NCI-H748 (cell line): ENCODE measurements at regions not wholly inside any gene's neighbourhood (a gene's known extent, or its start where the extent isn't known, plus 50 kb on each side); places are given as distances from the start of the nearest gene placed in this dataset.
"Not testable (repeated sequence)": the region's sequence is repeated elsewhere in the genome, so short reads cannot be mapped to it uniquely, and the experiment has no call there.

Experiments
- DNase-seq: peaks from one replicate; lab custom pipeline; 2025; ENCODE audit not compliant: unreplicated experiment; lab: John Stamatoyannopoulos, UW

GRCh38 chr14:43338713-43339112 is 1168.4 kb downstream of the FSCB start:
- DNase-seq, result no peak

DNA sequence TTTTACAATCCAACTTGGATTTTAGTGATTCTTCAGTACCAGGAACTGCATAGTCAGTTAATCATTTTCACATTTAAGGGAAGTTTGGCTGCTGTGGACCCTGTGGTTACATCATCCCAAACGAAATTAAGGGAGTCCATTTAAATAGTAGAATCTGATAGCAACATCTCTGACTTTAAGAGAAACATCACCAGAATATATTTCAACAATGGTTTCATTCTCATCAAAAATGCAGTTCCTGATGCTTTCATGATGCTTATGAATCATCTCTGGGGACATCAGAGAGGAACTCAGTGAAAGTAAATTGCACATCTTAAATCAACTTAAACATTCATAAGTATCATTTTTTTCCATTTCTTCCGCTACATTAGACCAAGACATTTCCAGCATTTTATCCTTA is 1170.7 kb downstream of the FSCB start:
- DNase-seq, result no peak

DNA sequence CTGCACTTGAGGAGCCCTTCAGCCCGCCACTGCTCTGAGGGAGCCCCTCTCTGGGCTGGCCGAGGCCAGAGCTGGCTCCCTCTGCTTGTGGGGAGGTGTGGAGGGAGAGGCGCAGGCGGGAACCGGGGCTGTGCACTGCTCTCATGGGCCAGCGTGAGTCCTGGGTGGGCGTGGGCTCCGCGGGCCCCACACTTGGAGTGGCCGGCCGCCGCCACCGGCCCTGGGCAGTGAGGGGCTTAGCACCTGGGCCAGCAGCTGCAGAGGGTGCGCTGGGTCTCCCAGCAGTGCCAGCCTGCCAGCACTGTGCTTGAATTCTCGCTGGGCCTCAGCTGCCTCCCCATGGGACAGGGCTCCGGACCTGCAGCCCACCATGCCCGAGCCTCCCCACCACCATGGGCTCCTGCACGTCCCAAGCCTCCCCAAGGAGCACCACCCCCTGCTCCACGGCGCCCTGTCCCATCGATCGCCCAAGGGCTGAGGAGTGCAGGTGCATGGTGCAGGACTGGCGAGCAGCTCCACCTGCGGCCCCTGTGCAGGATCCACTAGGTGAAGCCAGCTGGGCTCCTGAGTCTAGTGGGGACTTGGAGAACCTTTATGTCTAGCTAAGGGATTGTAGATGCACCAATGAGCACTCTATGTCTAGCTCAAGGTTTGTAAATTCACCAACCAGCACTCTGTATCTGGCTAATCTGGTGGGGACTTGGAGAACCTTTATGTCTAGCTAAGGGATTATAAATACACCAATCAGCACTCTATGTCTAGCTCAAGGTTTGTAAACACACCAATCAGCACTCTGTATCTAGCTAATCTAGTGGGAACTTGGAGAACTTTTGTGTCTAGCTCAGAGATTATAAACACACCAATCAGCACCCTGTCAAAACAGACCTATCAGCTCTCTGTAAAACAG is 1180.3 kb downstream of the FSCB start:
- not testable (repeated sequence) for DNase-seq

DNA sequence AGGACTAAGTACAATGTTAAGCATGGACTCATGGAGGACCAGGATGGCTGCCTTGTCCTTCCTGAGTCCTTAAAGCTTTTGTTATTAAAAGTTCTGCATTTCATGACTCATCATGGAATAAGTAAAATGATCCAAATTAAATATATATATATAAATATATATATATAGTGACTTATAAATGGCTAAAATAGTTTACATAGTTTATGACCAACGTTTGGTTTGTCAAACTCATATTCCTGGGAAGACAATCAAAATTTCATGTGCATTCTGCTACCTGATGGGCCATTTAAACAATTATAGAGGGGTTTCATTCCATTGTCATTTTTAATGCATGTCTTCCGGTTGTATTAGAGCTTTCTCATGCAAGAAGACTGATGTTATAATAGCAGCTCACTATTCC is 1190.7 kb downstream of the FSCB start:
- DNase-seq, result no peak

DNA sequence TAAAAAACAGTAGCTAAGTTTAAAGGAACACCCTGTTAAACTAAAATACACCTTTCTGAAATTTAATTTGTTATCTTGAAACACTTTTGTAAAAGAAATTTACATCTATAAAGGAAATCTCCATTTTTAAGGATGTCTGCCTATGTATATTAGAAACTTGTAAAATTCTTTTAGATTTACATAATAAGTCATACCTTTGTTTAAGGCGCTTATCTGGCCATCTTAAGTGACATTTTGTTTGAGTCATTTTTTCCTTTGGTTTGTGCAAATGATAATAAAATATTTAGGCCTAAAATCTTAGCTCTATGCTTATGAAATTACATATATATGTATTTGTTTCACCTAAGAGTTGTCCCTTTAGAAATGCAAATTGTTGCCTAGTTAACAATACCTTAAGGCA is 1193.4 kb downstream of the FSCB start:
- DNase-seq, result no peak

DNA sequence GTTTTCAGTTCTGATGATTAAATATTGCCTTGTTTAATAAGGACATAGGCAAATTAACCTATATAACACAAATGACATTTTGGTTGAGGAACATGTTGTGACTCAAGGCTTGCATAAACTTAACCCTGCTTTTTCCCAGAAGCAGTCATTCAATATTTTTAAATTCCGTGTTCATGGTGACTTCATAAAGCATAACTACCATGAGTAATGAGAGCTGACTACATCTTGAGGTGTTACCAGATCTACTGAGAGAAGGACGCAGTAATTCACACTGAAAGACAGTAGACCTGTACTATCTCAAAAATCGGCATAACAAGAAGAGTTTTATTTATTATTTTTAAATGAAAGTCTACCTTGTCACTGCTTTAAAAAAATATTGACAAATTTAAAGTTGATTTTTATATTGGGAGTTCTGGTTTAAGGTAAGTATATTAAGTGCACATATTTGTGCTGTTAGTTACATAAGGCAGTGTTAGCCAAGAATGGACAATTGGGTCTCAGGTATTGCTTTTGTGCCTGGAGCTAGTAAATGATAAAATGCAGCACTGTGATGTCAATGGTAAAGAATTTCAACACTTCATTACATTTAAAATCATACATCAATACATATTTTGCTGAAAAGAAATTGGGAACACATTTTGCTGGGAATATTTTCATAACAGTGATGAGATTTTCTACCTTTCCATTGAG is 1198.5 kb downstream of the FSCB start:
- no peak for DNase-seq

DNA sequence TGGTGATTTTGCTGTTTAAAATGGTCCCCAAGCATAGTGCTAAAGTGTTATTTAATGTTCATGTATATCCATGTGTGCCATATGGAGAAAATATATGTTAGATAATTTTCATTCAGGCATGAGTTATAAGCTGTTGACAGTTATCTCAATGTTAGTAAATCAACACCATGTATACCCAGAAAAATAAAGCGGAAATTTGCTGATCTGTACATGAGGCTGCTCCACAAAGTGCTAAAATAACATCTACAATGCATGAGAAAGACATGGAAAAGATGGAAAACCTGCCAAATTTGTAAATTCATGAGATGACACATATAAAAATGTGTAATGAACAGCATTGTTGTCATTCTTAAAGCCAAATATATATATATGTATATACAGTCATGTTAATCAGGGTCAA is 1199.2 kb downstream of the FSCB start:
- no peak for DNase-seq

GRCh38 chr14:43306053-43306452 is 1201.0 kb downstream of the FSCB start:
- DNase-seq, result no peak

GRCh38 chr14:43297794-43298193 is 1209.3 kb downstream of the FSCB start:
- no peak for DNase-seq

DNA sequence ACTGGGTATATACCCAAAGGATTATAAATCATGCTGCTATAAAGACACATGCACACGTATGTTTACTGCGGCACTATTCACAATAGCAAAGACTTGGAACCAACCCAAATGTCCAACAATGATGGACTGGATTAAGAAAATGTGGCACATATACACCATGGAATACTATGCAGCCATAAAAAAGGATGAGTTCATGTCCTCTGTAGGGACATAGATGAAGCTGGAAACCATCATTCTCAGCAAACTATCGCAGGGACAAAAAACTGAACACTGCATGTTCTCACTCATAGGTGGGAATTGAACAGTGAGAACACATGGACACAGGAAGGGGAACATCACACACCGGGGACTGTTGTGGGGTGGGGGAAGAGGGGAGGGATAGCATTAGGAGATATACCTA is 1211.0 kb downstream of the FSCB start:
- DNase-seq, result not testable (repeated sequence)

- DNase-seq, result no peak
These were observed 1221.5 kb downstream of the FSCB start for GRCh38 chr14:43285575-43285974.

DNA sequence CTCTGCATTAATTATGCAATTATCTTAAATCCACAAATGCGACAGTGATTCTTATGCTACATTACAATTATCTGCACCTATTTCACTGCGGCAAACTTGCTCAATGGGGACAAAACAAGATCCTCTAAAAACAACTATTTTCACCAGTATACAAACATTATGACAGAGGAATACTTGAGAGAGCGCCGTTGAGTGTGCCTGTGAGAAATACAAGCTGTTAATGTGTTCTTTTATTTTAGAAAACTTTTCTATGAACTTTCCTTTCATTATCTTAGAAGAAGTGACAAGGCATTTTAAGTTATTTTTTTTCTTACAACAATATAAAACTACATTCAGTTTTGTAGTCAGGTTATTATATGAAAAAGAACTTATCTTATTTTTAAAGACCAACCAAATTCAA is 1247.0 kb downstream of the FSCB start:
- DNase-seq, result no peak

DNA sequence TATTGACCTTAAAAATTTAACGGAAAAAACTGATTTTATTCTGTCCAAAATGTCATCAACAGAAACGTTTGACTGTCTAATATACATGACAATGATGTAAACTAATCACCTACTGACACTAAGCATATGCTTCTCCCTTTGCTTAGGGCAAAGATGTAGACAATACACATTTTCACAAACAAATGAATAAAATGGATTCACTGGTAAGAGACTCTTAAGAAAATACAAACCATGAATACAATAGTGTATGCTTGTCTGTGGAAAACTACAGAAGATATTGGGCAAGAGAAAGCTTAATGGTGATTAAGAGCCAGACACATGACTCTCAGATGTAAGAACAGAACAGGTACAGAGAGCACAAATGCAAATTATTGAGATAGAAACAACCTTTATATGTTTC is 1248.7 kb downstream of the FSCB start:
- DNase-seq, result no peak

DNA sequence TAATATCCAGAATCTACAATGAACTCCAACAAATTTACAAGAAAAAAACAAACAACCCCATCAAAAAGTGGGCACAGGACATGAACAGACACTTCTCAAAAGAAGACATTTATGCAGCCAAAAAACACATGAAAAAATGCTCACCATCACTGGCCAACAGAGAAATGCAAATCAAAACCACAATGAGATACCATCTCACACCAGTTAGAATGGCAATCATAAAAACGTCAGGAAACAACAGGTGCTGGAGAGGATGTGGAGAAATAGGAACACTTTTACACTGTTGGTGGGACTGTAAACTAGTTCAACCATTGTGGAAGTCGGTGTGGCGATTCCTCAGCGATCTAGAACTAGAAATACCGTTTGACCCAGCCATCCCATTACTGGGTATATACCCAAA is 1250.1 kb downstream of the FSCB start:
- DNase-seq, result not testable (repeated sequence)

GRCh38 chr14:43252866-43253265 is 1254.2 kb downstream of the FSCB start:
- DNase-seq, result no peak

- DNase-seq, result no peak
These were observed 1257.5 kb downstream of the FSCB start for GRCh38 chr14:43249591-43249990.

DNA sequence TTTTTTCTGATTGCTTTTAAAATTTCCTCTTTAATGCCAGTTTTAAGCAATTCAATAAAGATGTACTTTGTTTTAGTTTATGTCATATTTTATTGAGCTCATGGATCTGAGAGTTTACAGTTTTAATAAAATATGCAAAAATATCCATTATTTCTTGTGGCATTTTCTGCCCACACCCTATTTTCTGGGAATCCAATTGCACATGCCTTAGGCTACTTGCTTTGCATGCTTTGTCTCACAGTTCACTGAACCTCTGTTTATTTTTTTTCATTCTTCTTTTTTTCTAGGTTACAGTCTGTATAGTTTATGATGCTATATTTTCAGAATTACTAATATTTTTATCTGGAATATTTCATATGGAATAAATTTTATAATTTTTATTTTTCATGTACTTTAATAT is 1258.0 kb downstream of the FSCB start:
- no peak for DNase-seq

DNA sequence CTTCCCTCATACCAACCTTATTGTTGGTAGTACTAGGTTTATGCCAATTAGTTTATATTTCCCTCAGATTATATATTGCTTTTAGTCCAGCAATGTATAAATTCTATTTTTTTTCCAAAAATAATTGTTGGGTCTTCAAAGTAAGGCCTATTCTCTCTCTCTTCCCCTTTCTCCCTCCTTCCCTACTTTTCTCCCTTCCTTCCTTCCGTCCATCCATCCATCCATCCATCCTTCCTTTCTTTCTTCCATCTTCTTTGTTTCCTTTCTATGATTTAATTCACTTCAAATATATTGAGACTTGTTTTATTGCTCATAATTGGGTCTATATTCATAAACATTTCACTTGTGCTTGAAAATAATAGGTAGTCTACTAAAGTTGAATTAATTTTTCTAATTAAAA is 1259.2 kb downstream of the FSCB start:
- DNase-seq, result no peak

DNA sequence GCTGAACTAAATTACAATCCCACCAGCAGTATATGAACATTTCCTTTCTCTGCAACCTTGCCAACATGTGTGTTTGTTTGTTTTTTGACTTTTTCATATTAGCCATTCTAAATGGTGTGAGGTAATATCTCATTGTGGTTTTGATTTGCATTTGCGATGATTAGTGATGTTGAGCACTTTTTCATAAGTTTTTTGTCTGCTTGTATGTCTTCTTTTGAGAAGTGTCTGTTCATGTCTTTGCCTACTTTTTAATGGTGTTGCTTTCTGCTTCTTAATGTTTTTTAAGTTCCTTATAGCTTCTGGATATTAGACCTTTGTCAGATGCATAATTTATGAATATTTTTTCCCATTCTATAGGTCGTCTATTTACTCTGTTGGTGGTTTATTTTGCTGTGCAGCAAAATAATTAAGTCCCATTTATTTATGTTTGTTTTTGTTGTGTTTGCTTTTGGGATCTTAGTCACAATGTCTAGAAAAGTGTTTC is 1262.9 kb downstream of the FSCB start:
- DNase-seq, result no peak

GRCh38 chr14:43243168-43243567 is 1263.9 kb downstream of the FSCB start:
- no peak for DNase-seq

DNA sequence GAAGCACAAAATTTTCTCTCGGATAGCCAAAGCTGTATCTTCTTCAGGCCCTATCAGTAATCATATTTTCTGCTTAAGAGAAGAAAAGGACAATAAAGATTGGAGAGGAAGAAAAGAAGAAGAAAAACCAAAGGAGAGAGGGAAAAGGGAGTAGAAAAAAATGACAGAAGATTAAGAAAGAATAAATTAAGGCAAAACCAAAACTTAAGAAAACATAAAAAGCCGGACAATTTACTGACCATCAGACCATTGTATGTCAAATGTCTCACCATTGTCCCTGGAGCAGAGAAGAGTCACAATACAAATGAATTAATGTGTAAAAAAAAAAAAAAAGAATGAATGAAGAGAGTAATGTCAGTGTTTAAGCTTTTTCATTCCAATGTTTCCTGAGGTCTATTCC is 1274.8 kb downstream of the FSCB start:
- no peak for DNase-seq

DNA sequence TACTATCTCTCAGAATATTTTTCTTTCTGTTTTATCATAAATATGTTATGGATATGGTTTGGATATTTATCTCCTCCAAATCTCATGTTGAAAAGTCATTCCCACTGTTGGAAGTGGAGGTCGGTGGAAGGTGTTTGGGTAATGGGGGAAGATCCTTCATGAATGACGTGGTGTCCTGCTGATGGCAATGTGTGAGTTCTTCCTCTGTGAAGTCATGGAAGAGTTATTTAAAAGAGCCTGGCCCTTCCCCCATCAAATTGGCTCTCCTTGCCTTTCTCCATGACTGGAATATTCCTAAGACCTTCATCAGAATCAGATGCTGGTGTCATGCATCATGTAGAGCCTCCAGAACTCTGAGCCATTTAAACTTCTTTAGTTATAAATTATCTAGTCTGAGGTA is 1291.6 kb downstream of the FSCB start:
- DNase-seq, result no peak
